ENCODE measurements at regions not wholly inside any gene's neighbourhood (a gene's known extent, or its start where the extent isn't known, plus 50 kb on each side); places are given as distances from the start of the nearest gene placed in this dataset.

- DNase-seq (ENCODE audit: low read depth in 2 of 2, low spot score in 1 of 2): no peak
Observed at GRCh38 chr6:170232186-170233002, 58.5 kb downstream of the DLL1 start.

GRCh38 chr6:170231293-170232185 lies 59.3 kb downstream of the DLL1 start:
- DNase-seq (ENCODE audit: low read depth in 2 of 2, low spot score in 1 of 2): no peak

- DNase-seq (ENCODE audit: low read depth in 2 of 2, low spot score in 1 of 2): no peak
Observed at GRCh38 chr6:170230520-170231292, 60.2 kb downstream of the DLL1 start.

GRCh38 chr6:170229851-170230519 lies 60.9 kb downstream of the DLL1 start:
- no peak for DNase-seq (ENCODE audit: low read depth in 2 of 2, low spot score in 1 of 2)

DNA sequence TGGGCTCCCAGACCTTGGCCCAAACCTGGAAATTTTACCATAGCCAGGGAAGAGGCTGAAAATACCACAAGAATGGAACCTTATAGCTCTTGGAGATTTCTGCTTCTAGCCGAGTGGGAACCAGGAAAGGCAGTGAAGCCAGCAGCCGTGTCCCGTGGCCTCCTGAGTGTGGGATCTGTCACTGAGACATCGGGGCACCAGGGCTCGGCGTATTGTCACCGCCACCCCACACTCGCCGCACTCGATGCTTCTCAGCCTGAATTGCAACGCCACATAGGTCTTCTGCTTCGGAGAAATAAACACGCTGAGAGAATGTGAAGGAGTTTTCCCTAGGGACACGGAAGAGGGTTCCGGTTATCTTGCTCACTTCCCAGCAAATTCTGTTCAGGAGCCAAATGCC lies 61.5 kb downstream of the DLL1 start:
- DNase-seq (ENCODE audit: low read depth in 2 of 2, low spot score in 1 of 2): no peak

- DNase-seq (ENCODE audit: low read depth in 2 of 2, low spot score in 1 of 2): no peak
Observed at GRCh38 chr6:170228946-170229310, 62.0 kb downstream of the DLL1 start.

- no peak for DNase-seq (ENCODE audit: low read depth in 2 of 2, low spot score in 1 of 2)
Observed at GRCh38 chr6:170227996-170228945, 62.6 kb downstream of the DLL1 start.

- no peak for DNase-seq (ENCODE audit: low read depth in 2 of 2, low spot score in 1 of 2)
Observed at GRCh38 chr6:170227521-170227983, 63.3 kb downstream of the DLL1 start.

DNA sequence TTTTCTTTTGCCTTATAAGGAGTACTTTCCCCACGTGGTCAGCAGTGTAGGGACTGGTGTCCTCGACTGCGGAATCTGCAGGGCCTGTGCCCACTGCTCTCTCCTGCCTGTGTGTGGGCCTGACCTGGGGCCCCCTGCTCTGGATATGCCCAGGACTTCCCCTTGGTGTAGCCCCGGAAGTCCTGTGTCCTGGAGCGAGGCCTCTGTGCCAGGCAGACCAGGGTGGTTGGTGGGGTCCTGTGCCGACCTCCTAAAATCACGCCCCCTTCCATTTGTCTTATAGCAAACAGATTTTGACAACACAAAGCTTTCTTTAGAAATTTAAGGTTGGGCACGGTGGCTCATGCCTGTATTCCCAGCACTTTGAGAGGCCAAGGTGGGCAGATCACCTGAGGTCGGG lies 64.2 kb downstream of the DLL1 start:
- DNase-seq (ENCODE audit: low read depth in 2 of 2, low spot score in 1 of 2): no peak

- DNase-seq (ENCODE audit: low read depth in 2 of 2, low spot score in 1 of 2): no peak
Observed at GRCh38 chr6:170225852-170226417, 64.9 kb downstream of the DLL1 start.

GRCh38 chr6:170224694-170225660 lies 65.9 kb downstream of the DLL1 start:
- no peak for DNase-seq (ENCODE audit: low read depth in 2 of 2, low spot score in 1 of 2)

GRCh38 chr6:170223718-170224693 lies 66.9 kb downstream of the DLL1 start:
- no peak for DNase-seq (ENCODE audit: low read depth in 2 of 2, low spot score in 1 of 2)

DNA sequence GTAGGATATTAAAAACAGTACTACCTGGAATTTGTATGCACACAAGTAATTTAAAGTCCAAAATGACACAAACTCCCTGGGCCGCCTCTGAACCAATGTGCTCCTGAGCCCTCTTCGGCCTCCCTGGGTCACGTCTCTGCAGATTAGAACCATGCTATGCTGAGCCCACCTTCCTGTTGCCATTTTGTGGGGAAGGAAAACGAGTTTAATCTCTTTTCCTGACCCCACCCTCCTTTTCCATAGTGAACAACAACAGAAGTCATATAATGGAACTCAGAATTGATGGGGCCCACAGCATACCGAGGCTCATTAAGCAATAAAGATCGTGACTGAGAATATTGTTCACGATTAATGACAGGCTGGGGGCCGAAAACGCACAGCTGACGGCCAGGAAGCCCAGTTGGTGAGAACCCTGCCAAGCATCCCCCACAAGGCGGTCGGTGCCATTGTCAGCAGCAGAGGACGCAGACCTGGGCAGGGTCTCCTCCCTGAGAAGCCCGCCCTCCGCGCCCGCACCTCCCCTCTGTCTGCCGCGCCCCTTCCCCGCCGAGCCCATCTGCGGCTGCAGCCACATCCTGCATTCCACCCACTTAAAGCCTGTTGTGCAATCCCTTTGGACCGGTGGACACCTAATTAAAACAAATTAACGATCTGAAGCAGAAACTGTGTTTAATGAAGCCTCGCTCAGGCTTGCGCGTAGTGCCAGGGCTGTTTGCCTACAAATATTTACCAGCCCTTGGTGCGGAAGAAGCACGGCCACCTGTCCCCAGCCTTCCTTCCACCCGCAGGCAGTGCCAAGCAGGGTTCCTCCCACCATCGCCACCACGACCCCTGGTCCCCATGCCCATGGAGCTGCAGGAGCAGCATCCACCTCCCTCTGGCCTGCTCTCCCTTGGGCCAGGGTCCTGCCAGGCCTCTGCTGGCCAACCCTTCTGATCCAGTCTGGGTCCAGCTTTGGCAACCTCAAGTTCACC lies 68.1 kb downstream of the DLL1 start:
- no peak for DNase-seq (ENCODE audit: low read depth in 2 of 2, low spot score in 1 of 2)

GRCh38 chr6:170221753-170222400 lies 69.0 kb downstream of the DLL1 start:
- DNase-seq (ENCODE audit: low read depth in 2 of 2, low spot score in 1 of 2): no peak

DNA sequence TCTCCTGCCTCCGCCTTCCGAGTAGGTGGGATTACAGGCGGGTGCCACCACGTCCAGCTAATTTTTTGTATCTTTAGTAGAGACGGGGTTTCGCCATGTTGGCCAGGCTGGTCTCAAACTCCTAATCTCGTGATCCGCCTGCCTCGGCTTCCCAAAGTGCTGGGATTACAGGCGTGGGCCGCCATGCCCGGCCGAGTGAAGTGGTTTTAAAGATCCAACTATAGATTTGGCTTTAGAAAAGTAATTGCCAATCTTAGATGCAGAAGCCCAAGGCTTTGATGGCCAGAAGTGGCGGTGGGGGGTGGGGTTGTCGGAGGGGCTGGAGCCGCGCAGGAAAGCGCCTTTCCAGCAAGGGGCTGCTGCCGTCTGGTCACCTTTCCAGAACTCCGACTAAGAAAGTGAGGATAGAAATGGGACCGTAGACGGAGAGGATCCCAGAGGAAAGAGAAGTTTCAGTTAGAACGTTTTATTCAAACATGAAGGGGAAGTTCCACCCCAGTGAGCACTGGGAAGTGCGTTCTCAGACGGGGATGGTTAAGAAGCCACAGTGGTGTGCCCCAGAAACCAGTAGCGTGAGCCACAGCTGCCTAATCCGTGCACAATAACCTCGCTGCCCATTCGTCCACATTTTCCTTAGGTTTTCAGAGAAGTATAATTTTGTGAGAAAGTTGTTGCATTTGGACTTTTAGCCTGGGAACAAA lies 69.7 kb downstream of the DLL1 start:
- DNase-seq (ENCODE audit: low read depth in 2 of 2, low spot score in 1 of 2): no peak

Measured in stimulated activated CD8-positive, alpha-beta memory T cell treated with anti-CD3 and anti-CD28 coated beads, Interleukin-4, amount 100 ng/mL, for 1 hour (primary cell).